HCT116 (cell line): ENCODE measurements at regions not wholly inside any gene's neighbourhood (a gene's known extent, or its start where the extent isn't known, plus 50 kb on each side); places are given as distances from the start of the nearest gene placed in this dataset.
"Not testable (repeated sequence)": the region's sequence is repeated elsewhere in the genome, so short reads cannot be mapped to it uniquely, and the experiment has no call there.

Experiments used
- ATAC-seq: fragments of 200-7000 bp; cut with Tn5 transposase; 2 replicates; pipeline ENCODE4 v1.9.1; 2020; ENCODE audit warnings: mild to moderate bottlenecking, moderate library complexity
- BruUV-seq: library from RNA; stranded (reverse); fragments of 400-500 nt; replicated peaks from 2 replicates; lab custom pipeline; 2021; lab: Mats Ljungman, UMichigan
- CTCF ChIA-PET: fragments of 300-600 bp; sonication (Branson Sonifier 250); formaldehyde crosslinking; loops from one replicate; lab custom pipeline; 2021; ENCODE audit warnings: antibody characterized with exemption; lab: Charles Lee
- POLR2A ChIA-PET: fragments of 300-600, 350-600 bp; sonication (Branson Sonifier 250); formaldehyde crosslinking; loops from one replicate; lab custom pipeline; 2021; ENCODE audit warnings: antibody characterized with exemption; lab: Charles Lee
- RAD21 ChIA-PET, 2 experiments: fragments of 300-600 bp; sonication (Branson Sonifier 250); formaldehyde crosslinking; loops; one replicate each; lab custom pipeline; 2023; ENCODE audit warnings: low total read pairs in 2 of 2; ENCODE audit not compliant: uncharacterized antibody in 2 of 2, unreplicated experiment in 2 of 2, low non-redundant PET in 1 of 2; lab: Charles Lee
- DNase-seq: peaks from one replicate; pipeline ENCODE4 v3.0.0-alpha.2; 2010; ENCODE audit warnings: low read depth, low spot score
- H2AFZ ChIP-seq: fragments of 200-600 bp; shearing (Covaris generic), sonication (generic); 2 replicates; pipeline ENCODE4 v1.6.1; 2017; ENCODE audit warnings: low read depth, mixed run types, mixed read lengths, antibody characterized with exemption, low read length; ENCODE audit not compliant: poor library complexity, severe bottlenecking
- H3K27ac ChIP-seq: 2 replicates; pipeline ENCODE4 v1.5.1; 2012; ENCODE audit warnings: low read depth, low read length
- H3K27me3 ChIP-seq: fragments of 200-600 bp; sonication (generic); 2 replicates; pipeline ENCODE4 v1.6.1; 2016; ENCODE audit warnings: mixed run types, low read length, mixed read lengths; ENCODE audit not compliant: insufficient read depth
- H3K36me3 ChIP-seq, 2 experiments: fragments of 200-500 bp in 1 of 2; fragments of 200-600 bp in 1 of 2; sonication (Bioruptor generic) in 1 of 2; sonication (generic) in 1 of 2; 2 replicates each; pipeline versions ENCODE4 v1.5.1 to v1.6.1; 2014 to 2016; ENCODE audit warnings: low read length in 2 of 2, inconsistent platforms in 1 of 2, mixed read lengths in 1 of 2, mixed run types in 1 of 2; ENCODE audit not compliant: insufficient read depth in 2 of 2, control insufficient read depth in 1 of 2
- H3K4me1 ChIP-seq, 2 experiments: fragments of 200-600 bp in 1 of 2; sonication (generic) in 1 of 2; 2 replicates each; pipeline versions ENCODE4 v1.5.1 to v1.6.1; 2012 to 2017; ENCODE audit warnings: low read length in 2 of 2, inconsistent platforms in 1 of 2, mild to moderate bottlenecking in 1 of 2, mixed read lengths in 1 of 2, mixed run types in 1 of 2, moderate library complexity in 1 of 2; ENCODE audit not compliant: insufficient read depth in 2 of 2, control insufficient read depth in 1 of 2
- H3K4me2 ChIP-seq: fragments of 200-600 bp; sonication (generic); 2 replicates; pipeline ENCODE4 v1.6.1; 2017; ENCODE audit warnings: mixed run types, low read length, mixed read lengths
- H3K4me3 ChIP-seq, 2 experiments: fragments of 200-600 bp in 1 of 2; sonication (generic) in 1 of 2; replicated peaks in 1 of 2; 2 replicates each; pipeline ENCODE4 v1.5.1; 2011 to 2016; ENCODE audit warnings: low read length in 2 of 2, control low read depth in 1 of 2, low read depth in 1 of 2, mild to moderate bottlenecking in 1 of 2, mixed read lengths in 1 of 2, mixed run types in 1 of 2
- H3K79me2 ChIP-seq: fragments of 200-600 bp; sonication (generic); 2 replicates; pipeline ENCODE4 v1.6.1; 2017; ENCODE audit warnings: mild to moderate bottlenecking, mixed run types, low read length, moderate library complexity, mixed read lengths; ENCODE audit not compliant: insufficient read depth
- H3K9ac ChIP-seq: fragments of 200-600 bp; sonication (generic); 2 replicates; pipeline ENCODE4 v1.6.1; 2016; ENCODE audit warnings: low read length, mixed read lengths
- H3K9me2 ChIP-seq: fragments of 200-600 bp; sonication (generic), shearing (Covaris generic); 2 replicates; pipeline ENCODE4 v1.6.1; 2017; ENCODE audit warnings: mixed run types, mild to moderate bottlenecking, moderate library complexity; ENCODE audit not compliant: insufficient read depth
- H3K9me3 ChIP-seq, 2 experiments: fragments of 200-500 bp in 1 of 2; fragments of 200-600 bp in 1 of 2; sonication (Bioruptor generic) in 1 of 2; sonication (generic) in 1 of 2; 2 replicates each; pipeline ENCODE4 v1.6.1; 2014 to 2017; ENCODE audit warnings: low read length in 2 of 2, mixed read lengths in 2 of 2, inconsistent platforms in 1 of 2, low read depth in 1 of 2, mild to moderate bottlenecking in 1 of 2, mixed run types in 1 of 2, moderate library complexity in 1 of 2; ENCODE audit not compliant: control insufficient read depth in 1 of 2, insufficient read depth in 1 of 2
- H4K20me1 ChIP-seq: fragments of 200-600 bp; sonication (generic), shearing (Covaris generic); 2 replicates; pipeline ENCODE4 v1.6.1; 2017; ENCODE audit warnings: mixed run types, mild to moderate bottlenecking, moderate library complexity; ENCODE audit not compliant: insufficient read depth
- CEBPB ChIP-seq: IDR thresholded peaks from 2 replicates; pipeline ENCODE4 v1.6.1; 2012; ENCODE audit warnings: low read depth
- EGR1 ChIP-seq: IDR thresholded peaks from 2 replicates; pipeline ENCODE4 v1.6.1; 2012; ENCODE audit warnings: low read depth
- FOSL1 ChIP-seq: IDR thresholded peaks from 2 replicates; pipeline ENCODE4 v1.6.1; 2012; ENCODE audit warnings: low read depth
- POLR2A ChIP-seq: IDR thresholded peaks from 2 replicates; pipeline ENCODE4 v1.7.0; 2011; ENCODE audit warnings: borderline replicate concordance; ENCODE audit not compliant: insufficient read depth, insufficient read length; ENCODE audit errors: extremely low read depth
- POLR2AphosphoS5 ChIP-seq: IDR thresholded peaks from 2 replicates; pipeline ENCODE4 v1.6.1; 2011; ENCODE audit warnings: mild to moderate bottlenecking, low read depth, low read length, moderate library complexity
- RAD21 ChIP-seq: IDR thresholded peaks from 2 replicates; pipeline ENCODE4 v1.6.1; 2012; ENCODE audit warnings: low read depth, mild to moderate bottlenecking
- SIN3A ChIP-seq: IDR thresholded peaks from 2 replicates; pipeline ENCODE4 v1.6.1; 2012; ENCODE audit warnings: low read depth
- YY1 ChIP-seq: IDR thresholded peaks from 2 replicates; pipeline ENCODE4 v1.6.1; 2011; ENCODE audit warnings: low read length, low read depth, moderate library complexity, mild to moderate bottlenecking; ENCODE audit not compliant: insufficient replicate concordance; ENCODE audit errors: extremely low read depth
- ZFX ChIP-seq: fragments of 450-650 bp; IDR thresholded peaks from 2 replicates; pipeline ENCODE4 v1.6.1; 2017
- ZNF274 ChIP-seq: fragments of 200-500 bp; sonication (Bioruptor generic); IDR thresholded peaks from 2 replicates; pipeline ENCODE4 v1.6.1; 2014; ENCODE audit warnings: mild to moderate bottlenecking, low read depth, low read length, inconsistent platforms
- intact Hi-C: fragments of 100-400 bp; cut with micrococcal nuclease; formaldehyde crosslinking; loops from 2 replicates; pipeline ENCODE4 v1.10.0; 2022
- TF ChIP-seq, protein P1 (sequence below): IDR thresholded peaks from 2 replicates; pipeline ENCODE4 v1.6.1; 2012
- TF ChIP-seq, protein P2 (sequence below): IDR thresholded peaks from 2 replicates; pipeline ENCODE4 v1.6.1; 2011; ENCODE audit warnings: mild to moderate bottlenecking, low read length, moderate library complexity; ENCODE audit not compliant: insufficient replicate concordance; ENCODE audit errors: extremely low read depth

DNA sequence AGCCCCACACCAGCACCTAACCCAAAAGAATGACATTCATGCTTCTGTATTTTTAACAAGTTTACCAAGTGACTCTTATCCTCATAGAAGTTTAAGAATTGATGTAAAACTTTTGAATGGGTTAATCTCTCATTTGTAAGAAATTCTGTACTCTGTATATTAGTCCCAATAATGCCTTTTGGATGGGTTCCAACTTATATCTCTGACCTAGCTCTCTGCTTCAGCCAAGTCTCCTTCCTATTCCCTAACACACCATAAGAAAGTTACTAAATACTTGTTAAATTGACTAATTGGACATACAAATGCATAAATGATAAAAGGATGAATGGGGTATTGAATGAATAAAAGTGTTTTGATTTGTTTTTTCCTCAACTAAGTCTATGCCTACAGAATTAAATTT is 557.3 kb downstream of the TMTC2 start:
- Histone ChIP-seq H3K9me3 (no peaks in the 10 kb centered on the region), H3K79me2 (no peaks in the 10 kb centered on the region), H3K4me1 (no peaks in the 10 kb centered on the region), H3K27me3 (no peaks in the 10 kb centered on the region), H2AFZ (no peak overlapping the region), H3K9ac (no peak overlapping the region), H3K9me2 (no peaks in the 10 kb centered on the region), H3K4me3 (no peak overlapping the region), H3K27ac (no peak overlapping the region), H3K36me3 (no peaks in the 10 kb centered on the region), H3K4me2 (no peak overlapping the region), H4K20me1 (no peaks in the 10 kb centered on the region)
- ChIA-PET RAD21 (no interaction called here), CTCF (no interaction called here), POLR2A (no interaction called here)
- no peak for DNase-seq
- intact Hi-C loops: no loop called here
- ATAC-seq: no peak
- no peak for TF ChIP-seq ZFX
- no peak for TF ChIP-seq YY1
- no peak for TF ChIP-seq CEBPB
- TF ChIP-seq FOSL1: no peak
- TF ChIP-seq, protein P1, sequence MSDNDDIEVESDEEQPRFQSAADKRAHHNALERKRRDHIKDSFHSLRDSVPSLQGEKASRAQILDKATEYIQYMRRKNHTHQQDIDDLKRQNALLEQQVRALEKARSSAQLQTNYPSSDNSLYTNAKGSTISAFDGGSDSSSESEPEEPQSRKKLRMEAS: no peak
- TF ChIP-seq POLR2AphosphoS5: no peak
- TF ChIP-seq ZNF274: no peak
- TF ChIP-seq, protein P2, sequence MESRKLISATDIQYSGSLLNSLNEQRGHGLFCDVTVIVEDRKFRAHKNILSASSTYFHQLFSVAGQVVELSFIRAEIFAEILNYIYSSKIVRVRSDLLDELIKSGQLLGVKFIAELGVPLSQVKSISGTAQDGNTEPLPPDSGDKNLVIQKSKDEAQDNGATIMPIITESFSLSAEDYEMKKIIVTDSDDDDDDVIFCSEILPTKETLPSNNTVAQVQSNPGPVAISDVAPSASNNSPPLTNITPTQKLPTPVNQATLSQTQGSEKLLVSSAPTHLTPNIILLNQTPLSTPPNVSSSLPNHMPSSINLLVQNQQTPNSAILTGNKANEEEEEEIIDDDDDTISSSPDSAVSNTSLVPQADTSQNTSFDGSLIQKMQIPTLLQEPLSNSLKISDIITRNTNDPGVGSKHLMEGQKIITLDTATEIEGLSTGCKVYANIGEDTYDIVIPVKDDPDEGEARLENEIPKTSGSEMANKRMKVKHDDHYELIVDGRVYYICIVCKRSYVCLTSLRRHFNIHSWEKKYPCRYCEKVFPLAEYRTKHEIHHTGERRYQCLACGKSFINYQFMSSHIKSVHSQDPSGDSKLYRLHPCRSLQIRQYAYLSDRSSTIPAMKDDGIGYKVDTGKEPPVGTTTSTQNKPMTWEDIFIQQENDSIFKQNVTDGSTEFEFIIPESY: no peak
- TF ChIP-seq RAD21: no peak
- TF ChIP-seq SIN3A: no peak
- TF ChIP-seq POLR2A: no peak
- no peak for TF ChIP-seq EGR1
- BruUV-seq: no TSS peak

DNA sequence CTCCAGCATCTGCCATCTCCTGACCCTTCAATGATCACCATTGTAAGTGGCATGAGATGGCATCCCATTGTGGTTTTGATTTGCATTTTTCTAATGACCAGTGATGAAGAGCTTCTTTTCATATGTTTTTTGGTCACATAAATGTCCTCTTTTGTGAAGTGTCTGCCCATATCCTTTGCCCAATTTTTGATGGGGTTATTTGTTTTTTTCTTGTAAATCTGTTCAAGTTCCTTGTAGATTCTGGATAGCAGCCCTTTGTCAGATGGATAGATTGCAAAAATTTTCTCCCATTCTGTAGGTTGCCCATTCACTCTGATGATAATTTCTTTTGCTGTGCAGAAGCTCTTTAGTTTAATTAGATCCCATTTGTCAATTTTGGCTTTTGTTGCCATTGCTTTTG is 547.3 kb downstream of the TMTC2 start:
- ATAC-seq, BruUV-seq, H3K4me1 ChIP-seq, H3K36me3 ChIP-seq, H3K9me3 ChIP-seq, intact Hi-C loops, H3K4me3 ChIP-seq, H4K20me1 ChIP-seq, RAD21 ChIA-PET, POLR2A ChIA-PET, CTCF ChIA-PET, H3K9me2 ChIP-seq, DNase-seq, H3K9ac ChIP-seq, H3K27ac ChIP-seq, H3K27me3 ChIP-seq, H3K4me2 ChIP-seq, H3K79me2 ChIP-seq, H2AFZ ChIP-seq: not testable (repeated sequence)

DNA sequence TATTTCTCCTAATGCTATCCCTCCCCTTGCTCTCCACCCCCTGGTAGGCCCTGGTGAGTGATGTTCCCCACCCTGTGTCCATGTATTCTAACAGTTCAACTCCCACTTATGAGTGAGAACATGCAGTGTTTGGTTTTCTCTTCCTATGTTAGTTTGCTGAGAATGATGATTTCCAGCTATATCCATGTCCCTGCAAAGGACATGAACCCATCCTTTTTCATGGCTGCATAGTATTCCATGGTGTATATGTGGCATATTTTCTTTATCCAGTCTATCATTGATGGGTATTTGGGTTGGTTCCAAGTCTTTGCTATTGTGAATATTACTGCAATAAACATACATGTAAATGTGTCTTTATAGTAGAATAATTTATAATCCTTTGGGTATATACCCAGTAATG is 540.3 kb downstream of the TMTC2 start:
- H2AFZ ChIP-seq, RAD21 ChIA-PET, H3K9ac ChIP-seq, H3K27ac ChIP-seq, ATAC-seq, H3K4me2 ChIP-seq, H3K9me2 ChIP-seq, H3K4me1 ChIP-seq, BruUV-seq, POLR2A ChIA-PET, intact Hi-C loops, H3K36me3 ChIP-seq, H3K4me3 ChIP-seq, H3K79me2 ChIP-seq, H3K27me3 ChIP-seq, H3K9me3 ChIP-seq, DNase-seq, CTCF ChIA-PET, H4K20me1 ChIP-seq: not testable (repeated sequence)
